HepG2 (cell line): ENCODE measurements at regions not wholly inside any gene's neighbourhood (a gene's known extent, or its start where the extent isn't known, plus 50 kb on each side); places are given as distances from the start of the nearest gene placed in this dataset.

Experiments
- ATAC-seq: fragments of 200-7000 bp; cut with Tn5 transposase; 3 replicates; pipeline ENCODE4 v1.9.1; 2020; ENCODE audit warnings: mild to moderate bottlenecking, moderate library complexity
- BruUV-seq: library from RNA; stranded (reverse); fragments of 400-500 nt; replicated peaks from 2 replicates; lab custom pipeline; 2021; lab: Mats Ljungman, UMichigan
- CTCF ChIA-PET: fragments of 300-600 bp; formaldehyde crosslinking; extraction: SDS; loops from one replicate; lab custom pipeline; 2021; ENCODE audit warnings: low total read pairs, inconsistent platforms, low intra/inter-chr PET ratio; lab: Yijun Ruan, JAX
- POLR2A ChIA-PET: fragments of 350-600 bp; sonication (Branson Sonifier 250); formaldehyde crosslinking; loops from one replicate; lab custom pipeline; 2020; ENCODE audit warnings: antibody characterized with exemption, inconsistent platforms; lab: Yijun Ruan, JAX
- DNase-seq: peaks from one replicate; pipeline ENCODE4 v3.0.0-alpha.2; 2015; ENCODE audit warnings: low spot score
- FAIRE-seq: peaks from 3 replicates; lab custom pipeline; 2011; peaks lifted over from hg19 to GRCh38; lab: Jason Lieb, UNC
- H2AFZ ChIP-seq: one replicate; pipeline ENCODE4 v1.6.1; 2011; ENCODE audit warnings: low read length, inconsistent platforms
- H3K27ac ChIP-seq: fragments of 300-600 bp; 3 replicates; pipeline ENCODE4 v1.8.0; 2011; ENCODE audit warnings: mixed run types, mild to moderate bottlenecking, mixed read lengths, low read length, inconsistent platforms; ENCODE audit not compliant: insufficient read depth; ENCODE audit errors: extremely low read length
- H3K27me3 ChIP-seq, 2 experiments: fragments of 200-600 bp in 1 of 2; 2 replicates in 1 of 2; 3 replicates in 1 of 2; pipeline versions ENCODE4 v1.6.0 to v1.8.0; 2011; ENCODE audit warnings: low read length in 2 of 2, mild to moderate bottlenecking in 2 of 2, moderate library complexity in 2 of 2, inconsistent platforms in 1 of 2; ENCODE audit not compliant: insufficient read depth in 2 of 2, control insufficient read depth in 1 of 2
- H3K36me3 ChIP-seq, 2 experiments: fragments of 200-600 bp in 1 of 2; replicated peaks in 1 of 2; 2 replicates in 1 of 2; 3 replicates in 1 of 2; pipeline versions ENCODE4 v1.5.1 to v1.8.0; 2011; ENCODE audit warnings: low read length in 2 of 2, inconsistent platforms in 1 of 2; ENCODE audit not compliant: insufficient read depth in 2 of 2, control insufficient read depth in 1 of 2
- H3K4me1 ChIP-seq: 2 replicates; pipeline ENCODE4 v1.5.1; 2012; ENCODE audit warnings: low read length, inconsistent platforms; ENCODE audit not compliant: insufficient read depth
- H3K4me2 ChIP-seq: 2 replicates; pipeline ENCODE4 v1.6.0; 2011; ENCODE audit warnings: low read depth, low read length, inconsistent platforms
- H3K4me3 ChIP-seq, 3 experiments: fragments of 200-600 bp in 1 of 3; sonication (generic), shearing (Covaris generic) in 1 of 3; replicated peaks in 1 of 3; 2 replicates each; pipeline ENCODE4 v1.5.1; 2011 to 2016; ENCODE audit warnings: low read length in 3 of 3, inconsistent platforms in 2 of 3, low read depth in 2 of 3, mild to moderate bottlenecking in 2 of 3, control low read depth in 1 of 3, mixed read lengths in 1 of 3; ENCODE audit not compliant: insufficient read depth in 1 of 3
- H3K79me2 ChIP-seq: one replicate; pipeline ENCODE4 v1.6.1; 2011; ENCODE audit warnings: low read length, inconsistent platforms; ENCODE audit not compliant: insufficient read depth
- H3K9ac ChIP-seq: 2 replicates; pipeline ENCODE4 v1.6.0; 2011; ENCODE audit warnings: mild to moderate bottlenecking, low read depth, low read length, inconsistent platforms; ENCODE audit not compliant: insufficient read depth
- H3K9me3 ChIP-seq: 2 replicates; pipeline ENCODE4 v1.5.1; 2012; ENCODE audit warnings: mild to moderate bottlenecking, low read length
- H4K20me1 ChIP-seq: 2 replicates; pipeline ENCODE4 v1.6.0; 2011; ENCODE audit warnings: inconsistent platforms, mild to moderate bottlenecking, low read length, moderate library complexity; ENCODE audit not compliant: insufficient read depth
- AGO1 ChIP-seq: fragments of 200-400 bp; formaldehyde crosslinking; IDR thresholded peaks from 2 replicates; pipeline ENCODE4 v1.6.1; 2017; ENCODE audit warnings: mild to moderate bottlenecking, low read depth, low read length, moderate library complexity; ENCODE audit not compliant: poor library complexity, severe bottlenecking
- CAMTA2 ChIP-seq: sonication (generic); formaldehyde crosslinking; IDR thresholded peaks from 2 replicates; pipeline ENCODE4 v1.4.0; 2020; ENCODE audit warnings: mild to moderate bottlenecking, missing genetic modification reagents, borderline replicate concordance
- HOXD1 ChIP-seq: sonication (generic); formaldehyde crosslinking; IDR thresholded peaks from 2 replicates; pipeline ENCODE4 v1.5.0; 2020; ENCODE audit warnings: missing genetic modification reagents
- UBTF ChIP-seq: sonication (generic); formaldehyde crosslinking; IDR thresholded peaks from 2 replicates; pipeline ENCODE4 v1.4.0; 2020; ENCODE audit warnings: mild to moderate bottlenecking, missing genetic modification reagents
- ZBTB46 ChIP-seq: sonication (generic); formaldehyde crosslinking; IDR thresholded peaks from 2 replicates; pipeline ENCODE4 v1.4.0; 2020; ENCODE audit warnings: mild to moderate bottlenecking, missing genetic modification reagents, borderline replicate concordance
- ZNF431 ChIP-seq: sonication (generic); formaldehyde crosslinking; IDR thresholded peaks from 2 replicates; pipeline ENCODE4 v1.9.0; 2022; ENCODE audit warnings: missing genetic modification reagents, low read depth, mild to moderate bottlenecking, borderline replicate concordance
- ZNF496 ChIP-seq: sonication (generic); formaldehyde crosslinking; IDR thresholded peaks from 2 replicates; pipeline ENCODE4 v1.8.1; 2023; ENCODE audit warnings: mild to moderate bottlenecking, moderate library complexity, missing genetic modification reagents; ENCODE audit not compliant: insufficient replicate concordance
- ZNF644 ChIP-seq: IDR thresholded peaks from 2 replicates; pipeline ENCODE4 v1.6.1; 2016; ENCODE audit warnings: low read depth
- WGBS: methylation state at CpG from one replicate; pipeline ENCODE4 v1.1.6; 2017; ENCODE audit warnings: low lambda C conversion rate; 5-methylcytosine and 5-hydroxymethylcytosine counted together
- in situ Hi-C: cut with HindIII; loops from 2 replicates; pipeline ENCODE4 v1.10.0; 2017; ENCODE audit warnings: low pct_unique_long_range_greater_than_20kb; ENCODE audit not compliant: extremely low pct_ligation_motif_present
- intact Hi-C: fragments of 100-400 bp; cut with micrococcal nuclease; formaldehyde crosslinking; loops from one replicate; pipeline ENCODE4 v1.10.0; 2022; ENCODE audit not compliant: unreplicated experiment
- TF ChIP-seq, protein P1 (sequence below): sonication (generic); formaldehyde crosslinking; IDR thresholded peaks from 2 replicates; pipeline ENCODE4 v1.4.0; 2020; ENCODE audit warnings: mild to moderate bottlenecking, missing genetic modification reagents, borderline replicate concordance
- TF ChIP-seq, protein P2 (sequence below): sonication (generic); formaldehyde crosslinking; IDR thresholded peaks from 2 replicates; pipeline ENCODE4 v1.8.0; 2022; ENCODE audit warnings: mild to moderate bottlenecking, missing genetic modification reagents; ENCODE audit not compliant: insufficient replicate concordance

GRCh38 chr11:90493379-90493778, 270.5 kb upstream of the CHORDC1 start (continued):
- TF ChIP-seq, protein P1, sequence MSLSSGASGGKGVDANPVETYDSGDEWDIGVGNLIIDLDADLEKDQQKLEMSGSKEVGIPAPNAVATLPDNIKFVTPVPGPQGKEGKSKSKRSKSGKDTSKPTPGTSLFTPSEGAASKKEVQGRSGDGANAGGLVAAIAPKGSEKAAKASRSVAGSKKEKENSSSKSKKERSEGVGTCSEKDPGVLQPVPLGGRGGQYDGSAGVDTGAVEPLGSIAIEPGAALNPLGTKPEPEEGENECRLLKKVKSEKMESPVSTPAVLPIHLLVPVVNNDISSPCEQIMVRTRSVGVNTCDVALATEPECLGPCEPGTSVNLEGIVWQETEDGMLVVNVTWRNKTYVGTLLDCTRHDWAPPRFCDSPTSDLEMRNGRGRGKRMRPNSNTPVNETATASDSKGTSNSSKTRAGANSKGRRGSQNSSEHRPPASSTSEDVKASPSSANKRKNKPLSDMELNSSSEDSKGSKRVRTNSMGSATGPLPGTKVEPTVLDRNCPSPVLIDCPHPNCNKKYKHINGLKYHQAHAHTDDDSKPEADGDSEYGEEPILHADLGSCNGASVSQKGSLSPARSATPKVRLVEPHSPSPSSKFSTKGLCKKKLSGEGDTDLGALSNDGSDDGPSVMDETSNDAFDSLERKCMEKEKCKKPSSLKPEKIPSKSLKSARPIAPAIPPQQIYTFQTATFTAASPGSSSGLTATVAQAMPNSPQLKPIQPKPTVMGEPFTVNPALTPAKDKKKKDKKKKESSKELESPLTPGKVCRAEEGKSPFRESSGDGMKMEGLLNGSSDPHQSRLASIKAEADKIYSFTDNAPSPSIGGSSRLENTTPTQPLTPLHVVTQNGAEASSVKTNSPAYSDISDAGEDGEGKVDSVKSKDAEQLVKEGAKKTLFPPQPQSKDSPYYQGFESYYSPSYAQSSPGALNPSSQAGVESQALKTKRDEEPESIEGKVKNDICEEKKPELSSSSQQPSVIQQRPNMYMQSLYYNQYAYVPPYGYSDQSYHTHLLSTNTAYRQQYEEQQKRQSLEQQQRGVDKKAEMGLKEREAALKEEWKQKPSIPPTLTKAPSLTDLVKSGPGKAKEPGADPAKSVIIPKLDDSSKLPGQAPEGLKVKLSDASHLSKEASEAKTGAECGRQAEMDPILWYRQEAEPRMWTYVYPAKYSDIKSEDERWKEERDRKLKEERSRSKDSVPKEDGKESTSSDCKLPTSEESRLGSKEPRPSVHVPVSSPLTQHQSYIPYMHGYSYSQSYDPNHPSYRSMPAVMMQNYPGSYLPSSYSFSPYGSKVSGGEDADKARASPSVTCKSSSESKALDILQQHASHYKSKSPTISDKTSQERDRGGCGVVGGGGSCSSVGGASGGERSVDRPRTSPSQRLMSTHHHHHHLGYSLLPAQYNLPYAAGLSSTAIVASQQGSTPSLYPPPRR (CRISPR knock-in tag), result no peak
- TF ChIP-seq ZNF431 (no peak), UBTF (CRISPR knock-in tag) (no peak), CAMTA2 (CRISPR knock-in tag) (no peak)

GRCh38 chr11:90491466-90491865, 268.6 kb upstream of the CHORDC1 start:
- no peak overlapping the region for H2AFZ ChIP-seq
- 11% methylated on average over 2 of the region's 2 CpGs for WGBS
- H3K27me3 ChIP-seq, result no peaks in the 10 kb centered on the region
- intact Hi-C loops (no loop called here), in situ Hi-C loops (no loop called here)
- no peak overlapping the region for H3K4me2 ChIP-seq
- no peaks in the 10 kb centered on the region for H3K79me2 ChIP-seq
- peaks cover 6% of the 10 kb centered on the region; the same call in 1 of the 2 replicates for H3K9me3 ChIP-seq
- H4K20me1 ChIP-seq, result no peaks in the 10 kb centered on the region
- CTCF ChIA-PET, result no interaction called here
- H3K36me3 ChIP-seq, result no peaks in the 10 kb centered on the region
- H3K4me3 ChIP-seq, result no peak overlapping the region
- no TSS peak for BruUV-seq
- POLR2A ChIA-PET, result no interaction called here
- FAIRE-seq (no peak), ATAC-seq (no peak), DNase-seq (no peak)
- H3K9ac ChIP-seq, result no peak overlapping the region
- H3K4me1 ChIP-seq, result no peaks in the 10 kb centered on the region
- H3K27ac ChIP-seq, result no peak overlapping the region
- TF ChIP-seq, protein P2, sequence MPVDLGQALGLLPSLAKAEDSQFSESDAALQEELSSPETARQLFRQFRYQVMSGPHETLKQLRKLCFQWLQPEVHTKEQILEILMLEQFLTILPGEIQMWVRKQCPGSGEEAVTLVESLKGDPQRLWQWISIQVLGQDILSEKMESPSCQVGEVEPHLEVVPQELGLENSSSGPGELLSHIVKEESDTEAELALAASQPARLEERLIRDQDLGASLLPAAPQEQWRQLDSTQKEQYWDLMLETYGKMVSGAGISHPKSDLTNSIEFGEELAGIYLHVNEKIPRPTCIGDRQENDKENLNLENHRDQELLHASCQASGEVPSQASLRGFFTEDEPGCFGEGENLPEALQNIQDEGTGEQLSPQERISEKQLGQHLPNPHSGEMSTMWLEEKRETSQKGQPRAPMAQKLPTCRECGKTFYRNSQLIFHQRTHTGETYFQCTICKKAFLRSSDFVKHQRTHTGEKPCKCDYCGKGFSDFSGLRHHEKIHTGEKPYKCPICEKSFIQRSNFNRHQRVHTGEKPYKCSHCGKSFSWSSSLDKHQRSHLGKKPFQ (CRISPR knock-in tag), result no peak
- no peak for TF ChIP-seq AGO1
- no peak for TF ChIP-seq HOXD1 (CRISPR knock-in tag)
- TF ChIP-seq ZNF496 (CRISPR knock-in tag), result no peak
- TF ChIP-seq ZBTB46 (CRISPR knock-in tag), result no peak
- no peak for TF ChIP-seq ZNF644 (CRISPR knock-in tag)
